GM23338 (cell line): ENCODE measurements at regions not wholly inside any gene's neighbourhood (a gene's known extent, or its start where the extent isn't known, plus 50 kb on each side); places are given as distances from the start of the nearest gene placed in this dataset.

Experiments
- CREB1 ChIP-seq: fragments of 250-450 bp; sonication (Bioruptor Pico); IDR thresholded peaks from 2 replicates; pipeline ENCODE4 v1.5.0; 2020; ENCODE audit warnings: low read depth, mild to moderate bottlenecking, moderate library complexity
- EZH2 ChIP-seq: fragments of 200-600 bp; sonication (generic); IDR thresholded peaks from one replicate; pipeline ENCODE4 v1.8.0; 2017; ENCODE audit warnings: antibody characterized with exemption, mild to moderate bottlenecking, low read depth; ENCODE audit not compliant: unreplicated experiment
- EZH2phosphoT487 ChIP-seq: fragments of 200-600 bp; sonication (generic); IDR thresholded peaks from one replicate; pipeline ENCODE4 v1.8.1; 2018; ENCODE audit warnings: antibody characterized with exemption; ENCODE audit not compliant: unreplicated experiment
- POLR2AphosphoS5 ChIP-seq: IDR thresholded peaks from 2 replicates; pipeline ENCODE4 v1.6.1; 2016; ENCODE audit warnings: antibody characterized with exemption, low read depth
- ZNF114 ChIP-seq: fragments of 250-450 bp; sonication (Bioruptor Pico); IDR thresholded peaks from 2 replicates; pipeline ENCODE4 v1.5.0; 2020; ENCODE audit warnings: mild to moderate bottlenecking, moderate library complexity
- TF ChIP-seq, protein P1 (sequence below), 2 experiments: fragments of 200-600 bp in 1 of 2; sonication (generic) in 1 of 2; conservative IDR thresholded peaks; 2 replicates each; pipeline versions ENCODE4 v1.5.1 to v1.6.1; 2016 to 2017; ENCODE audit warnings: antibody characterized with exemption in 2 of 2, low read depth in 2 of 2, mild to moderate bottlenecking in 2 of 2, moderate library complexity in 1 of 2
- TF ChIP-seq, protein P2 (sequence below): IDR thresholded peaks from one replicate; pipeline ENCODE4 v1.6.1; 2018; ENCODE audit warnings: antibody characterized with exemption; ENCODE audit not compliant: unreplicated experiment
- TF ChIP-seq, protein P3 (sequence below): IDR thresholded peaks from 2 replicates; pipeline ENCODE4 v1.6.1; 2016; ENCODE audit warnings: antibody characterized with exemption

DNA sequence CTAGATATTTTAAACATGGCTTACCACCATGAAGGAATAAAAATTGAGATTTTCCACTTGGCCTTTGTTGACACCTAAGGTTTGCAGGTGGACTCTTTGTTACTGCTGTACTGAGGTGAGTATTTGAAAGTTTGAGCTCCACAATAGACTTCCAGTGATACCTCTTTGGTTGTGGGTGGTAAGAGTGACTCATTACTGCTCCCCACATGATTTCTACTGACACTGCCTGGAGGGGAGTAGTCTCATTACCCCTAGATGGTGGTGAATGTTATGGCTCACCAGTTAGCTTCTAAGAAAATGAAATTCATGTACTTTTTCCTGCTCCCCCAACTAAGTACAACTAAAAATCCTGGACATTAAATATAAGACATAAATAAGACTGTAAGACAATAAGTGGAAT is 1183.1 kb upstream of the TMEFF2 start:
- TF ChIP-seq EZH2 (no peak), POLR2AphosphoS5 (no peak), EZH2phosphoT487 (no peak), CREB1 (CRISPR knock-in tag) (no peak), ZNF114 (CRISPR knock-in tag) (no peak)
- TF ChIP-seq, protein P1, sequence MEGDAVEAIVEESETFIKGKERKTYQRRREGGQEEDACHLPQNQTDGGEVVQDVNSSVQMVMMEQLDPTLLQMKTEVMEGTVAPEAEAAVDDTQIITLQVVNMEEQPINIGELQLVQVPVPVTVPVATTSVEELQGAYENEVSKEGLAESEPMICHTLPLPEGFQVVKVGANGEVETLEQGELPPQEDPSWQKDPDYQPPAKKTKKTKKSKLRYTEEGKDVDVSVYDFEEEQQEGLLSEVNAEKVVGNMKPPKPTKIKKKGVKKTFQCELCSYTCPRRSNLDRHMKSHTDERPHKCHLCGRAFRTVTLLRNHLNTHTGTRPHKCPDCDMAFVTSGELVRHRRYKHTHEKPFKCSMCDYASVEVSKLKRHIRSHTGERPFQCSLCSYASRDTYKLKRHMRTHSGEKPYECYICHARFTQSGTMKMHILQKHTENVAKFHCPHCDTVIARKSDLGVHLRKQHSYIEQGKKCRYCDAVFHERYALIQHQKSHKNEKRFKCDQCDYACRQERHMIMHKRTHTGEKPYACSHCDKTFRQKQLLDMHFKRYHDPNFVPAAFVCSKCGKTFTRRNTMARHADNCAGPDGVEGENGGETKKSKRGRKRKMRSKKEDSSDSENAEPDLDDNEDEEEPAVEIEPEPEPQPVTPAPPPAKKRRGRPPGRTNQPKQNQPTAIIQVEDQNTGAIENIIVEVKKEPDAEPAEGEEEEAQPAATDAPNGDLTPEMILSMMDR (conservative IDR thresholded peaks at IDR 0.05; ENCODE audit: low read depth in 2 of 2): no peak
- TF ChIP-seq, protein P2, sequence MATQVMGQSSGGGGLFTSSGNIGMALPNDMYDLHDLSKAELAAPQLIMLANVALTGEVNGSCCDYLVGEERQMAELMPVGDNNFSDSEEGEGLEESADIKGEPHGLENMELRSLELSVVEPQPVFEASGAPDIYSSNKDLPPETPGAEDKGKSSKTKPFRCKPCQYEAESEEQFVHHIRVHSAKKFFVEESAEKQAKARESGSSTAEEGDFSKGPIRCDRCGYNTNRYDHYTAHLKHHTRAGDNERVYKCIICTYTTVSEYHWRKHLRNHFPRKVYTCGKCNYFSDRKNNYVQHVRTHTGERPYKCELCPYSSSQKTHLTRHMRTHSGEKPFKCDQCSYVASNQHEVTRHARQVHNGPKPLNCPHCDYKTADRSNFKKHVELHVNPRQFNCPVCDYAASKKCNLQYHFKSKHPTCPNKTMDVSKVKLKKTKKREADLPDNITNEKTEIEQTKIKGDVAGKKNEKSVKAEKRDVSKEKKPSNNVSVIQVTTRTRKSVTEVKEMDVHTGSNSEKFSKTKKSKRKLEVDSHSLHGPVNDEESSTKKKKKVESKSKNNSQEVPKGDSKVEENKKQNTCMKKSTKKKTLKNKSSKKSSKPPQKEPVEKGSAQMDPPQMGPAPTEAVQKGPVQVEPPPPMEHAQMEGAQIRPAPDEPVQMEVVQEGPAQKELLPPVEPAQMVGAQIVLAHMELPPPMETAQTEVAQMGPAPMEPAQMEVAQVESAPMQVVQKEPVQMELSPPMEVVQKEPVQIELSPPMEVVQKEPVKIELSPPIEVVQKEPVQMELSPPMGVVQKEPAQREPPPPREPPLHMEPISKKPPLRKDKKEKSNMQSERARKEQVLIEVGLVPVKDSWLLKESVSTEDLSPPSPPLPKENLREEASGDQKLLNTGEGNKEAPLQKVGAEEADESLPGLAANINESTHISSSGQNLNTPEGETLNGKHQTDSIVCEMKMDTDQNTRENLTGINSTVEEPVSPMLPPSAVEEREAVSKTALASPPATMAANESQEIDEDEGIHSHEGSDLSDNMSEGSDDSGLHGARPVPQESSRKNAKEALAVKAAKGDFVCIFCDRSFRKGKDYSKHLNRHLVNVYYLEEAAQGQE: no peak
- TF ChIP-seq, protein P3, sequence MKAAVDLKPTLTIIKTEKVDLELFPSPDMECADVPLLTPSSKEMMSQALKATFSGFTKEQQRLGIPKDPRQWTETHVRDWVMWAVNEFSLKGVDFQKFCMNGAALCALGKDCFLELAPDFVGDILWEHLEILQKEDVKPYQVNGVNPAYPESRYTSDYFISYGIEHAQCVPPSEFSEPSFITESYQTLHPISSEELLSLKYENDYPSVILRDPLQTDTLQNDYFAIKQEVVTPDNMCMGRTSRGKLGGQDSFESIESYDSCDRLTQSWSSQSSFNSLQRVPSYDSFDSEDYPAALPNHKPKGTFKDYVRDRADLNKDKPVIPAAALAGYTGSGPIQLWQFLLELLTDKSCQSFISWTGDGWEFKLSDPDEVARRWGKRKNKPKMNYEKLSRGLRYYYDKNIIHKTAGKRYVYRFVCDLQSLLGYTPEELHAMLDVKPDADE: no peak
